ENCODE measurements at regions not wholly inside any gene's neighbourhood (a gene's known extent, or its start where the extent isn't known, plus 50 kb on each side); places are given as distances from the start of the nearest gene placed in this dataset.

- no peak for DNase-seq (ENCODE audit: low read depth)
Observed at GRCh38 chr2:20150110-20150706, 74.7 kb downstream of the SDC1 start.

GRCh38 chr2:20149703-20150030, 75.3 kb downstream of the SDC1 start:
- DNase-seq (ENCODE audit: low read depth), result no peak

GRCh38 chr2:20148923-20149702, 75.8 kb downstream of the SDC1 start:
- peak; percentile 84 for DNase-seq (ENCODE audit: low read depth)

- DNase-seq (ENCODE audit: low read depth), result no peak
Observed at GRCh38 chr2:20148426-20148922, 76.5 kb downstream of the SDC1 start.

GRCh38 chr2:20147351-20147750, 77.6 kb downstream of the SDC1 start:
- no peak for DNase-seq (ENCODE audit: low read depth)

- DNase-seq (ENCODE audit: low read depth), result no peak
Observed at GRCh38 chr2:20146401-20146800, 78.5 kb downstream of the SDC1 start.

GRCh38 chr2:20145497-20146193, 79.3 kb downstream of the SDC1 start:
- DNase-seq (ENCODE audit: low read depth), result no peak

- DNase-seq (ENCODE audit: low read depth), result no peak
Observed at GRCh38 chr2:20144861-20145260, 80.1 kb downstream of the SDC1 start.

GRCh38 chr2:20144196-20144595, 80.7 kb downstream of the SDC1 start:
- no peak for DNase-seq (ENCODE audit: low read depth)

GRCh38 chr2:20143263-20143662, 81.7 kb downstream of the SDC1 start:
- no peak for DNase-seq (ENCODE audit: low read depth)

- DNase-seq (ENCODE audit: low read depth), result no peak
Observed at GRCh38 chr2:20141806-20142205, 83.1 kb downstream of the SDC1 start.

- peak; percentile 93 for DNase-seq (ENCODE audit: low read depth)
Observed at GRCh38 chr2:20141056-20141762, 83.7 kb downstream of the SDC1 start.

- DNase-seq (ENCODE audit: low read depth), result no peak
Observed at GRCh38 chr2:20140321-20141055, 84.4 kb downstream of the SDC1 start.

- no peak for DNase-seq (ENCODE audit: low read depth)
Observed at GRCh38 chr2:20139407-20140172, 85.3 kb downstream of the SDC1 start.

GRCh38 chr2:20138696-20139095, 86.2 kb downstream of the SDC1 start:
- DNase-seq (ENCODE audit: low read depth), result no peak

GRCh38 chr2:20137884-20138283, 86.5 kb upstream of the LAPTM4A start:
- no peak for DNase-seq (ENCODE audit: low read depth)

GRCh38 chr2:20137131-20137571, 85.7 kb upstream of the LAPTM4A start:
- DNase-seq (ENCODE audit: low read depth), result no peak

- DNase-seq (ENCODE audit: low read depth), result no peak
Observed at GRCh38 chr2:20136149-20136548, 84.7 kb upstream of the LAPTM4A start.

GRCh38 chr2:20135631-20136050, 84.2 kb upstream of the LAPTM4A start:
- peak; percentile 74 for DNase-seq (ENCODE audit: low read depth)

GRCh38 chr2:20132990-20133535, 81.6 kb upstream of the LAPTM4A start:
- no peak for DNase-seq (ENCODE audit: low read depth)

Data from myocyte (in vitro differentiated cells).